ENCODE measurements at regions not wholly inside any gene's neighbourhood (a gene's known extent, or its start where the extent isn't known, plus 50 kb on each side); places are given as distances from the start of the nearest gene placed in this dataset.

DNA sequence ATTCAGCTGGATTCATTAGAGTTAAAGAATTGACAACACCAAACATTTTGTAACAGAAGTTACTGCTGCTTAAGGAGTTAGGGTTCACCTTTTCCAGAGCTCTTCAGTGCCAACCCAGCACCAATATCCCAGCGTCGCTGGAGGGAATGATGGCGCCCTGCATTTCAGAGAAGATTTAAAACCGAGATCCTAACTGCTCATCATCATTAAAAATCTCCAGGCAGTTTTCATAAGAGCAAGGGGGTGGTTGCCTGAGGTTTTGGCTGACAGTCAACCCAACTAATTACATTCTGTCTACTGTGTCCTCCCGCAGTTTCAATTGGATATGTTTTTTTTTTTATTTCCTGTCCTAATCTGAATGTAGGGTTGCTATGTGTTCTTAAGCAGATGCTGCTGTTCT, 509.6 kb upstream of the TCF4 start:
- TF ChIP-seq, protein P1, sequence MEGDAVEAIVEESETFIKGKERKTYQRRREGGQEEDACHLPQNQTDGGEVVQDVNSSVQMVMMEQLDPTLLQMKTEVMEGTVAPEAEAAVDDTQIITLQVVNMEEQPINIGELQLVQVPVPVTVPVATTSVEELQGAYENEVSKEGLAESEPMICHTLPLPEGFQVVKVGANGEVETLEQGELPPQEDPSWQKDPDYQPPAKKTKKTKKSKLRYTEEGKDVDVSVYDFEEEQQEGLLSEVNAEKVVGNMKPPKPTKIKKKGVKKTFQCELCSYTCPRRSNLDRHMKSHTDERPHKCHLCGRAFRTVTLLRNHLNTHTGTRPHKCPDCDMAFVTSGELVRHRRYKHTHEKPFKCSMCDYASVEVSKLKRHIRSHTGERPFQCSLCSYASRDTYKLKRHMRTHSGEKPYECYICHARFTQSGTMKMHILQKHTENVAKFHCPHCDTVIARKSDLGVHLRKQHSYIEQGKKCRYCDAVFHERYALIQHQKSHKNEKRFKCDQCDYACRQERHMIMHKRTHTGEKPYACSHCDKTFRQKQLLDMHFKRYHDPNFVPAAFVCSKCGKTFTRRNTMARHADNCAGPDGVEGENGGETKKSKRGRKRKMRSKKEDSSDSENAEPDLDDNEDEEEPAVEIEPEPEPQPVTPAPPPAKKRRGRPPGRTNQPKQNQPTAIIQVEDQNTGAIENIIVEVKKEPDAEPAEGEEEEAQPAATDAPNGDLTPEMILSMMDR (IDR thresholded peaks at IDR 0.05; ENCODE audit: insufficient read depth, low read depth, low read length) = no peak
- no peaks in the 10 kb centered on the region; the same call in 1 of the 2 replicates for H3K27me3 ChIP-seq (ENCODE audit: control insufficient read depth, insufficient read depth, low read length)
- DNase-seq (ENCODE audit: low read depth) = no peak
- H3K36me3 ChIP-seq (ENCODE audit: control insufficient read depth, insufficient read depth, low read length) = no peaks in the 10 kb centered on the region
- POLR2A ChIA-PET = no interaction called here
- CTCF ChIA-PET = no interaction called here
- no peak overlapping the region for H3K4me3 ChIP-seq (ENCODE audit: low read depth, low read length)

DNA sequence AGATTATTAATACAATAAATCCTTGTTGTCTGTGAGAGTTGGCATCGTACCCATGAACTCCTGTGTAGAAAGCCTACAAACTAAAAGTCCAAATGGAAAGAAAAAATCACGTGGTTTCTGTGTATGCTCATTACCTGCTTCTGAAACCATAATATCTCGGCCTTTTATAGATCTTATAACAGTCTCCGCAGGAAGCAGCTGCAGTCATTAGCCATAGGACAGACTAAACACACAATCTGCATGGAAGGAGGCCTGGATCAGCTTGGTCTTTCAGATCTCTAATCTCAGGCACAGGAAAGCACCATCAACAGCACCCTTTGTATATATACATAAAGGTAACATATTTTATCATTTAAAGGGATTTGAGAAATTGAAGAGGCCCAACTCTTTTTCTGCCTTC, 508.9 kb upstream of the TCF4 start:
- Histone ChIP-seq H3K27me3 (ENCODE audit: control insufficient read depth, insufficient read depth, low read length) (no peaks in the 10 kb centered on the region), H3K4me3 (ENCODE audit: low read depth, low read length) (no peak overlapping the region), H3K36me3 (ENCODE audit: control insufficient read depth, insufficient read depth, low read length) (no peaks in the 10 kb centered on the region)
- POLR2A ChIA-PET = no interaction called here
- TF ChIP-seq, protein P1 (IDR thresholded peaks at IDR 0.05; ENCODE audit: insufficient read depth, low read depth, low read length) = no peak
- CTCF ChIA-PET = no interaction called here
- DNase-seq (ENCODE audit: low read depth) = no peak

DNA sequence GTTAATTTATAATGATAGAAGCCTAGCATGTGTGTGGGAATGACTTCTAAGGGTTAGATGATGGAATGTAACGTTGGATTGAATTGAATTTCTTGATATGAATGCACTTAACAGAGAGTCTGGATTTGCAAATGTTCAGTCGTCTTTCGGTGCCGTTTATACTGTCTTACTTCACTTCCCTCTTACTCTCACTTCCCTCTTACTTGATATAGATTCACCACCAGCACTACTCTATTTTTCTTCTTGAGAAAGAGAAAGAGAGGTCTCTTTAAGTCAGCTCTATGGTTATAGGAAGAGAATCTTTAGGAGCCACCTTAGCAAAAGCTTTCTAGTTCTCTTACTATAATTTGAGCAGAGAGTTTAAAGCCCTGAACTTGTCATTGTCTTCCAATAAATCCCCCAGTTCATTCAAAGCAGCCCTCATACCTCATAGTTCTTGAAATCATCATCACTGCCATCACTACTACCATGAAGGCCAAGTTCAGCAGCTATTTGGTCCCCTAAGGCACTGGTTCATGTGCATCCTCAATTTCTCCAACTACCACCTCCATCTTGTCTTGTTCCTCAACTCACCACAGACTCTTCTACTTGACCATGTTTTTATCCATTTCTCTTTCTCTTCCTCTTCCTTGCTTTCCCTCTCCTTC, 501.7 kb upstream of the TCF4 start:
- TF ChIP-seq, protein P1 (IDR thresholded peaks at IDR 0.05; ENCODE audit: insufficient read depth, low read depth, low read length) = no peak
- Histone ChIP-seq H3K27me3 (ENCODE audit: control insufficient read depth, insufficient read depth, low read length) (no peaks in the 10 kb centered on the region), H3K36me3 (ENCODE audit: control insufficient read depth, insufficient read depth, low read length) (no peaks in the 10 kb centered on the region), H3K4me3 (ENCODE audit: low read depth, low read length) (no peak overlapping the region)
- ChIA-PET CTCF (no interaction called here), POLR2A (no interaction called here)
- no peak for DNase-seq (ENCODE audit: low read depth)

DNA sequence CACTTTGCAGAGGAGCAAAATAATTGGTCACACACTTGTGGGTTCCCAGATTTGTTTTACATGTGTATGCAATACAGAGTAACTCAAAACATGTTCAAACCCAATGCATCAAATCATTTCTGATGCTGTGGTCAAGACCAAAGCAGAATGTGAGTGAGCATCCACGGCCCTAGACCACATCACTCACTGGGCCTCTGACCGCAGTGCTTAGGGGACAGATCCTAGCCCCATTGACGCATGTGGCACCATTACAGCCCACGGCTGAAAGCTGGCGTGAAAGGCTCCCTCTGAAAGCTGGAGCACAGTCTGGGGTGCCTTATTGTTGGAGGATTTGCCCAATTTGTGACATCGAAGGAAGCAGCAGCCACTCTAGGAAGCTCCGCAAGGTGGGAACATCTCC, 498.8 kb upstream of the TCF4 start:
- Histone ChIP-seq H3K4me3 (ENCODE audit: low read depth, low read length) (no peak overlapping the region), H3K36me3 (ENCODE audit: control insufficient read depth, insufficient read depth, low read length) (no peaks in the 10 kb centered on the region), H3K27me3 (ENCODE audit: control insufficient read depth, insufficient read depth, low read length) (no peaks in the 10 kb centered on the region)
- no peak for DNase-seq (ENCODE audit: low read depth)
- TF ChIP-seq, protein P1 (IDR thresholded peaks at IDR 0.05; ENCODE audit: insufficient read depth, low read depth, low read length) = no peak
- ChIA-PET CTCF (no interaction called here), POLR2A (no interaction called here)

DNA sequence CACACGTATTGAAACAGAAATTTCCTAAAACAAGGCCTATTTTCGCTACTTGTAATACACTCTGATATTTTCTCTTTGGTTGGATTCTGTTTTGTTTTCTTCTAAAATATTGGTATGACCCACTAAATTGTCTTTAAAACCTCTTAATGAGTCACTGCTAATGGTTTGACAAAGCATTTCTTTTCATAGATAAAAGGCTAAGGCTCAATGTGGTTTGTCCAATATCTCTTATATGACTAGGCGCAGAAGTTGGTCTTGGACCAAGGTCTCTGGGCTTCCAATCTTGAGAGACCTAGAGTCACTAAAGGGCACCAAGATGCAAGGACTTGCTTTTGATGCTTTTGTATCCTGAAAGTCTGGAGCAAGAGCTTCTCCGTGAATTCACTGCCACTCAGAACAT, 498.2 kb upstream of the TCF4 start:
- no peak overlapping the region for H3K4me3 ChIP-seq (ENCODE audit: low read depth, low read length)
- POLR2A ChIA-PET = no interaction called here
- TF ChIP-seq, protein P1 (IDR thresholded peaks at IDR 0.05; ENCODE audit: insufficient read depth, low read depth, low read length) = no peak
- DNase-seq (ENCODE audit: low read depth) = no peak
- H3K36me3 ChIP-seq (ENCODE audit: control insufficient read depth, insufficient read depth, low read length) = no peaks in the 10 kb centered on the region
- no peaks in the 10 kb centered on the region for H3K27me3 ChIP-seq (ENCODE audit: control insufficient read depth, insufficient read depth, low read length)
- CTCF ChIA-PET = no interaction called here
